HG02642 (cell line): ENCODE measurements at regions not wholly inside any gene's neighbourhood (a gene's known extent, or its start where the extent isn't known, plus 50 kb on each side); places are given as distances from the start of the nearest gene placed in this dataset.

Experiments used
- ATAC-seq: cut with Tn5 transposase; IDR thresholded peaks from one replicate; pipeline ENCODE4 v1.9.1; 2021; ENCODE audit warnings: mild to moderate bottlenecking; ENCODE audit not compliant: unreplicated experiment, poor library complexity

- no peak for ATAC-seq
Observed at GRCh38 chr5:61650661-61651060, 318.6 kb downstream of the ZSWIM6 start.

GRCh38 chr5:61651195-61651594 lies 319.1 kb downstream of the ZSWIM6 start:
- no peak for ATAC-seq

GRCh38 chr5:61652916-61653315 lies 320.9 kb downstream of the ZSWIM6 start:
- no peak for ATAC-seq

GRCh38 chr5:61653807-61654580 lies 321.9 kb downstream of the ZSWIM6 start:
- no peak for ATAC-seq

- ATAC-seq, result no peak
Observed at GRCh38 chr5:61654876-61655275, 322.8 kb downstream of the ZSWIM6 start.

- ATAC-seq, result no peak
Observed at GRCh38 chr5:61657010-61657409, 325.0 kb downstream of the ZSWIM6 start.

- ATAC-seq, result no peak
Observed at GRCh38 chr5:61657686-61658085, 325.6 kb downstream of the ZSWIM6 start.

- peak; percentile 84 for ATAC-seq
Observed at GRCh38 chr5:61658592-61659008, 326.5 kb downstream of the ZSWIM6 start.

- ATAC-seq, result no peak
Observed at GRCh38 chr5:61659221-61659696, 327.2 kb downstream of the ZSWIM6 start.

- ATAC-seq, result no peak
Observed at GRCh38 chr5:61662670-61663069, 330.6 kb downstream of the ZSWIM6 start.

- no peak for ATAC-seq
Observed at GRCh38 chr5:61666064-61666621, 334.1 kb downstream of the ZSWIM6 start.

GRCh38 chr5:61667525-61668218 lies 335.6 kb downstream of the ZSWIM6 start:
- ATAC-seq, result no peak

- no peak for ATAC-seq
Observed at GRCh38 chr5:61669531-61669930, 337.5 kb downstream of the ZSWIM6 start.

GRCh38 chr5:61670941-61671340 lies 338.9 kb downstream of the ZSWIM6 start:
- no peak for ATAC-seq

- peak; percentile 53 for ATAC-seq
Observed at GRCh38 chr5:61673007-61673735, 341.1 kb downstream of the ZSWIM6 start.

GRCh38 chr5:61674378-61674777 lies 342.3 kb downstream of the ZSWIM6 start:
- no peak for ATAC-seq

GRCh38 chr5:61675015-61675692 lies 343.1 kb downstream of the ZSWIM6 start:
- no peak for ATAC-seq

- ATAC-seq, result no peak
Observed at GRCh38 chr5:61677220-61677619, 345.2 kb downstream of the ZSWIM6 start.

- no peak for ATAC-seq
Observed at GRCh38 chr5:61678966-61679365, 346.9 kb downstream of the ZSWIM6 start.

- no peak for ATAC-seq
Observed at GRCh38 chr5:61679562-61679961, 347.5 kb downstream of the ZSWIM6 start.
